GM18873 (cell line): ENCODE measurements at regions not wholly inside any gene's neighbourhood (a gene's known extent, or its start where the extent isn't known, plus 50 kb on each side); places are given as distances from the start of the nearest gene placed in this dataset.

Experiments used
- ATAC-seq: cut with Tn5 transposase; IDR thresholded peaks from one replicate; pipeline ENCODE4 v1.9.1; 2021; ENCODE audit warnings: mild to moderate bottlenecking, moderate library complexity, moderate number of reproducible peaks; ENCODE audit not compliant: unreplicated experiment, low FRiP score

DNA sequence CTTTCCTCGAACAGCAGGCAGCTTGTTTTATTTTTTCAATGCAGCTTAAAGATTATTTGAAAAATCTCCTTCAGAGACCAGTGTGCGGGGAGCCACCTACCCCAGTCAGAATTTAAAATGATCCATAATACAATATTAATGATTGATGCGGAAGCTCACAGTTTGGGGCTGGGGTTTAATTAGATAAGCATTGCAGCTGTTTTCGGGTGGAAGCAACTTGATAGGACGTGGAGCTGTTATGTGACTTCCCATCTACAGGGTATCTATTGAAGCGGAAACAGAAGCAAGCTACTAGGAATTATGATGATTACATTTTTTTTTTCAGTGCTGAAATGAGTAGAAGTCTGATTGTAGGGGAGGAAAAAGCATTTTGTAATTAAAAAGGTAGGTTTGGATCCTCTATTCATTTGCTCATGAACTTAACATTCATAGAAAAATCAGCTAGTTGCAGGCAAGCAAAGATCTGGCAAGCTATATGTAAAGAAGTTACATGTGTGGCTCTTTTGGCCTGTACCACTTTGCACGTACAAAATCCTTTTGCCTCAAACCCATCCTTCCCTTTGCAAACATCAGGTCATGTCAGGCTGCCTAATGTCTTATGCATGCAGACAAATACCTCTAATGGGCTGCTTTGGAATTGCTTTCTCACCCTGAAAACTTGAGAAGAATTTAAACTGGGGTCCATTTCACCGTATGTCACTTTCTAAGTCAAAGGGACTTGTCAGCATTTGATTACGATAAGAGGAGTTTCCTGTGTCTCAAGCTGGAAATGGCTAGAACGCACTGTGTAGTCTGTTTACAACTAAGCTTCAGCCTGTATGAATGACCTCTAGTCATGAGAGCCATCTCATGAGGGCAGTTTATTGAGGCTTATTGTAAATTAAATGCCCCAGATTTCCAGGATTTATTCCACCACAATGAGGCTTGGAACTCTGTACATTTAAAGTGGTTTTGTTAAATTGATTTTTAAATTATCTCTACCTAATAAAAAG is 267.1 kb upstream of the TMTC4 start:
- no peak for ATAC-seq

DNA sequence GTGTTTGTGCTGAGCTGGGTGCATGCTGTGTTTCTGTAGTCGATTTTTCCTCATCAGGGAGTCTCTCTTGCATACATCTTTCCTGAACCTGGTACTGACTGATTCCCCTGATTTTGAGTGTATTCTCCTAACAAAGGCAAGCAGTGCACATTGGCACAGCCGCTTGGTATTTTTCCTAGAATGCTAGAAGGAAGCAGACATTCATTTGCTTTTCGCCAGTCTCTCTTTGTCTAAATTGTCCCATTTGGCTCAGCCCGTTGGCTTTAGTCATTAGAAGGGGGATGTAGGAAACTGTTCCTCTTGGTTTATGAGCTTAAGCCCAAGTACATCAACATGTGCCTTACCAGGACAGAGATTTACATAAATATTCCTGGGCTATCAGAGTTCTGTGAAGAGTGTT is 266.1 kb upstream of the TMTC4 start:
- ATAC-seq = no peak

DNA sequence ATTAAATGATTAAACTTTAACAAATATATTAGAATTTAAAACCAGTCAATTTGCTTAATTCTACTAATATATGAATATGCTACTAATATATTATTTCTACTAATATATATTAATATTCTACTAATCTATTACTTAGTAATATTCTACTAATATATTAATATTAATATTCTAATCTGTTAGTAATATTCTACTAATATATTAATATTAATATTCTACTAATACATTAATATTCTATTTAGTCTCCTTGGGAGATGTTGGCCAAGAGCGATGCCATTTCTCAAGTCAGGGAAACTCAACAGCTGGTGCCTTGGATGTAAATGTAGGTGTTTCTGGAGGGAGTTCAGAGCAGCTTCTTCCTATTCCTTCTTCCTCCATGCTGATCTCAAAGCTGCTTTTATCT is 259.2 kb upstream of the TMTC4 start:
- ATAC-seq = no peak

DNA sequence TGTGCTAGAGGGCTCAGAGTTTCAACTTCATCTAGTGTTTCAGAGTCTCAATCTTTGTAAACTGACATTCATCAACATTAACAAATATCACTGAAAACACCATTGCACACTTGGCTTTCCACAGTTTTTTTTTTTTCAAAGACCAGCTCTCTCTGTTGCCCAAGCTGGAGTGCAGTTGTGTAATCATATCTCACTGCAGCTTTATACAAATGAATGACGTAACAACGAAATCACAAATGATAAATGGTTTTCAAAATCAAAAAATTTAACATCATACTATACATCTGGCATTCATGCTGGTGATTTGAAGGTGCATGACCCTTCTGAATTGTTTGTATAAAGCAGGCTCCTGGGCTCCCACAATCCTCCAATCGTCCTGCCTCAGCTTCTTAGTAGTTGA is 248.0 kb upstream of the TMTC4 start:
- ATAC-seq = no peak

DNA sequence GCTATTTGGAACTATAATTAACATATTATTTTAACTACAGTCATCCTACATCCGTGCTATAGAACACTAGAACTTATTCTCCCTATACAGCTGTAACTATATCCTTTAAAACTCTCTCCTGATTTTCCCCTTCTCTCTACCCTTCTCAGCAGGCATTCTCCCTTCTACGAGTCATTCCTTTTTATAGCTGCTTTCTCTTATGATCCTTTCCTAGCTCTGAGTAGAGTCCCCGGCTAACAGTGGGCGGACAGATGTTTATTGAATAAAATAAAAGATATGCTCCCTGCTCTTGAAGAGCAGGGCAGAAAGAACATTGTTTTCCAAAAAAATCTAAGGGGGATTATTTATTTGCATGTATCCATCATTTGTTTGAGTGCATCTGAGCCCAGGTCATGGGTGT is 246.5 kb upstream of the TMTC4 start:
- ATAC-seq = no peak

DNA sequence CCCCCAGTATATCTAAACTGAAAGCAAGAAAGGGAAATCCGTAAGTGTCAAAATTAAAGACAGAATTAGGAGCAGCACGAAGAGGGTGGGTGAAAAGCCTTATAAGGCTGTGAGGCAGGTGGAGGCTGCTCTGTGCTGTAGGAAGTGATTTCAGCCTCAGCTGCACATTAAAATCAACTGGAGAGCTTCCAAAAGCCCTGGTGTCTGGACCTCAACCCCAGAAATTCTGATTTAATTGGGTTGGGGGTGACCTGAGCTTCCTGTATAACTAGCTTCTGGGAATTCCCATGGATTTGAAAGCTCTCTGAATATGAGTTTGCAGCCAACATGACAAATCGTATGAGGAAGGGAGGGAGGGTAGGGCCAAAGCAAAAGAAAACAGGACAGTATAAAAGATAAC is 242.4 kb upstream of the TMTC4 start:
- ATAC-seq = no peak

DNA sequence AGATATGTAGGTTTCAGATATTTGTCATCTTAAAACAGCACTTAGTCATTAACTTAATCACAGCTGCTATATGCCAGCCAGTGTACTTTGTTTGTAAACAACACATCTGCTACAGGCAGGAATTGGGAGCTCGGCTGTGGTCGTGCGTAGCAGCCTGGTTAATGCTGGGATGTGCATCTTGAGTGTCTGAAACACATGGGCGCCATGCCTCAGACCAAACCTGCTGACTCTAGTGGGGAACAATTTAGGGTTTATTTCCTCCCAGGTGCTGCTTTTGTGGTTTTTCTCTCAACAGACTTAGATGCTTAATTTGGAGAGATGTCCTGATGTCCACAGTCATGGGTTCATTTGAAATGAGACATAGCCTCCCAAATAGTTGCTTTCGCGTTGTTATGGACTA is 238.5 kb upstream of the TMTC4 start:
- no peak for ATAC-seq

DNA sequence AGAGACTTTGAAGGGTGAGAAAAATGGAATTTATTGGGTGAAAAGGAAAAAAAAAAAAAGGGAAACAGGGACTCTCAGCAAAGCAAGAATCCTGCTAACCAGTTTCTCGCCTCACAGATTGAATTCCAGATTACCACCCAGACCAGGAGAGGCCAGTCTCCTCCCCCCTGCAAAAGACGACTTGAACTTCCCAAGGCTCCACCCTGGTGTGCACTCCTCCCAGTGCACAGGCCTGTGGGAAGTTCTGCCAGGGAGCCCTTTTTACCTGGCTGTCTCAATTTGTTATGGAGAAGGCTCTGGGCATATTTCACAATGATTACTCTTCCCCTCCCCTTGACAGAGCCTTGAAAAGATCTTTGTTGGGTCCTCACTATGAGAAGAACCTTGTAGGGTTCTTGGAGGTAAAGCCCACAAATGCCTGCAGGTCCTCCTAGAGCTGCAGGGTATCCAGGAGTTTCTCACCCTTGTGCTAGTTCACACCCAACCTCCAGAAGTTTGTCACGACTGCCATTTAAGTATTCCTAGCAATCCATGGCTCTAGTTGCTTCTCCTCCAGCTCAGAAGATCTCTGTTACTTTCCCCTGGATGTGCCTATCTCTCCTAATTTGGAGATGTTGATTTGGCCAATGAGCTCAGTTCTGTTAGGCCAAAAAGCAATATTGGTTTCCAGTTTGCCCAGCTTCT is 229.8 kb upstream of the TMTC4 start:
- ATAC-seq = no peak

DNA sequence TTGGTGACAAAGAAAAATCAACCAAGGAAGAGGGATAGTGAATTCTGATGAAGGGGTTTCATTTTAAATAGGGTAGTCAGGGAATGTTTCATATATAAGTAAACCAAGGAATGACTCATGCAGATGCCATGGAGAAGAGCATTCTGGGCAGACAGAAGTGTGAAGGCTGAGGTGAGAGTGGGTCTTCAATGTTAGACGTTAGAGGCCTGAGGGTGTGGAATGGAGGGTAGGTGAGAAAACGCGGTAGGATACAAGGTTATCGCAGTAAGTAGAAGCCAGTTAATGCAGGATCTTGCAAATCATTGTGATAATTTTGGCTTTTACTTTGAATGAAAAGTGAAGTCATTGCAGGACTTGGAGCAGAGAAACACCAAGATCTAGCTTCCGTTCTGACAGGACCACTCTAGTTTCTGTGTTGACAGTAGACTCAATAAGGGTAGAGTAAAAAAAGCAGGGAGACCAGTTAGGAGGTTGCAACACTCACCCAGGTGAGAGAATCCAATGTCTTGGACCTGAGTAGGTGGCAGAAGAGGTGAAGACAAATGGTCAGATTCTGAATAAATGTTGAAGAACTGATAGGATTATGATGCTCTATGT is 225.2 kb upstream of the TMTC4 start:
- no peak for ATAC-seq

DNA sequence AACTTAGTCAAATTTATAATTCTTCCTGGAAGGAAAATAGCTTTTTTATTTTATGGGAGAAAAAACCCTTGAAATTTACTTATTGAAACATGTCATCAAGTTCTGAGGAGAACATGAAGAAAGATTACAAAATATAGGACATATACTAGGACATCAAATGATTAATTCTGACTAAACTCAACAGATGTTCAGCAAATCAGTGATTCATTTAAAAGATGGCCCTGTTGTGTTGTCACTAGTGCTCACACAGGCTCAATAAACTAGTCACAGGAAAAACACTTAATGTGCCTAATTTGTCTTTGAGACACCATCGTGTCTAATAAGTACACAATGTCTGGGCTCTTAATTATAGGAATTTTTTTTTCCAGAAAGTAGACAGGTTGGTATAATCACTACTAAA is 223.8 kb upstream of the TMTC4 start:
- ATAC-seq = no peak

DNA sequence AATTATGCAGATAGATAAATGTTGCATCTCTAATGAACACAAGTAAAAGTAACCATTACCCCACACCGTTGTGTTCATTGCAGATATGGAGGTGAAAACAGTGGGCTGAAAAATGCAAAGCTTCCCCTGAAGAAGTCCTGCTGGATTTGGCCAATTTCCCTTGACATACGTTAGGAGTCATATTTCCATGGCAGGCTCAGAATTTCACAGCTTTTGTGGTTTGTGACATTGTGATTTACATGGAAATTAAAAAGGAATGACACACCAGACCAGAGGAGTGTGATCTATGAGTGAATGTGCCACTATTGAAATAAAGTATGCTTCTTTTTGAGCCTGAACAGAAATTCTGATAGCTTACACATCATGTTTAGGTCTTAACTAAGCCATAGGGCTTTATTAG is 221.1 kb upstream of the TMTC4 start:
- ATAC-seq = no peak

DNA sequence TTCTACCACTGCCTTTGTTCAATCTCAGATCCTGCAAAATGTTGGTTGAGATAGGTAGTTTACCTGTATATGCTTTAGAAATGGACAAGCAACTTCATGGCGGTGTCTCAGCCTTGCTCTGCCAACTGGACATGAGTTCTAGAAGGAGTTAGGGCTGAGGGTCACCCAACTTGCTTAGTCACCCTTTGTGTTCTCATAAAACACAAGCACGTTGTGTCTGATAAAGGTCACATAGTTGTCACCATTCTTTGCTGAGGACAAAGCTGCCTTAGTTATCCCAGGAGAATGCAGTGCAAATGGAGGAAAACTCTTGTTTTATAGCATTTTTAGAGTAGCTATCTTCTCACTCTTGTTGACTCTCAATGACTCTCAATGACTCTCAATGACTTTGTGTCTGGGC is 218.4 kb upstream of the TMTC4 start:
- ATAC-seq = no peak

DNA sequence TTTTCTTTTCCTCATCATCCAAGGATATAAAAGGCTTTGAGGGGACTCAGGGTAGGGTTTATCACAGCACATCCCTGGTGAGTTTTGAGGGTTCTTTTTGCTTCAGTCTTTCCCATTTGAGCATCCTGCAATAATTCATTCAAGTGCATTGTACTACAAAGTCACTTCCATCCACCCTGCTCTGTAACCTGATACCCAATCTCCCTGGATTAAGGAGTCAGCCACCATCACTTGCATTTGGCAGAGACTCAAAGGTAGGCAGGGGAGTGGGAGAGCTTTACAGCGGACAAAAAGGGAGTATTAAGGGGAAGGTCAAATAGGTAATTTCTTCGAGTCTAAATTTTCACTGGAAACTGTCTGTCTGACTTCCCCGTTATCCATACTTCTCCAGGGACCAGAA is 216.1 kb upstream of the TMTC4 start:
- no peak for ATAC-seq

DNA sequence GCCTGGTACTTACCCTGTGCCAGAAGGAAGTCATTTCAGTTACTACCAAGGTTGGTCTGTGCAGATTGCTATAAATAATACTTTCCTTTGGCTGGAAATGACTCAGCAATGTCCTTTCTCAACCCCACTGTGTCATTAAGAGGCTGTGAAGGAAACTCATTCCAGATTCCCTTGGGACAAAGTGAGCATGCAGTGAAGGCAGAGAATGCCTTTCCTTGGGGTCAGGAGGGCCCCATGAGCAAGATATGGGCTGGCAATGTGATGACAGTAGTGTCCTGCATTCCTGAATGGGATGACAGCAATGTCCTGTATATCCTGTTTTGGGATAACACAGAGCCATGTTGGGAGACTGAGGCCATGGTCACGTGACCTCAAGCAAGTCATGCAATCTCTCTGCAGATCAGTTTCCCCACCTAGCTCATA is 213.1 kb upstream of the TMTC4 start:
- no peak for ATAC-seq

DNA sequence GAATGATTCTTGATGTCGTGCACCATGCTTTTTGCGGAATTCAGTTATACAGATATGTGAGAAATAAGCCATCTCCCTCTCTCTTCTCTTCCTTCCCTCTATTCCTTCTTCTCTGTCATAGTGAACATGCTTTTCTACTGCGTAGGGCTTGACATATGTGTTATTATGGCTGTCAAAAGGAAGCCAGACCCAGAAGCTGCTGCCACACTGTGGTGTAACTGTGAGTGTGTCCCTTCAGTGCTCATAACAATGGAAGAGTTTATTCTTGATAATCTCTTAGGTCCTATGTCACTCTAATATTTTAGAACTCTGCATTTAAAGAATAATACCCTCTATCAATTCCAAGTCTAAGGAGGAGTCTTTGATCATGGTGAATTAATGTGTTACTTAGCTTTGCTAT is 208.9 kb upstream of the TMTC4 start:
- no peak for ATAC-seq

DNA sequence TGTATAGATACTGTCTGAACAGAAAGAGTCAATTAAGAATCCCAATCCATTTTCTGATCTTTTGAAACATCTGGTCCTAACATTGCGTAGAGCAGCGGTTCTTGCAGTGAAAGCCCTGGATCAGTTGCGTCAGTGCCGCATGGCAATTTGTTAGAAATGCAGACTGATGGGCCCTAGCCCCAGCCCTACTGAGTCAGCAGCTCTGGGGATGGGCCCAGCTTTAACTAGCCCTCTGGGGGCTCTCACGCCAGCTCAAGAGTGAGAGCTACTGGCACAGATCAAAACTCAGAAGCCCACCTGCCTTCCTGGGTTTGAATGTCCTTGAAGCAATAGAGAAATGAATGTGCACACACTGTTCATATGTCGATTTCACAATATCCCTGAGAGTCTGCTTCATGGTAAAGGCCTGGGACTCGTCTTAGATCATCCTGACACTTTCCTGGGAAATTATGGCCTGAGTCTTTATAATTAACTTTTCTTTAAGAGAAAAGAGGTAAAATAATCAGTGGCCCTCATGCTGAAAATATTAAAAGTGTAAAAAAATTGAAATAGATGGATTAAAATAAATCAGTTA is 206.8 kb upstream of the TMTC4 start:
- ATAC-seq = no peak

DNA sequence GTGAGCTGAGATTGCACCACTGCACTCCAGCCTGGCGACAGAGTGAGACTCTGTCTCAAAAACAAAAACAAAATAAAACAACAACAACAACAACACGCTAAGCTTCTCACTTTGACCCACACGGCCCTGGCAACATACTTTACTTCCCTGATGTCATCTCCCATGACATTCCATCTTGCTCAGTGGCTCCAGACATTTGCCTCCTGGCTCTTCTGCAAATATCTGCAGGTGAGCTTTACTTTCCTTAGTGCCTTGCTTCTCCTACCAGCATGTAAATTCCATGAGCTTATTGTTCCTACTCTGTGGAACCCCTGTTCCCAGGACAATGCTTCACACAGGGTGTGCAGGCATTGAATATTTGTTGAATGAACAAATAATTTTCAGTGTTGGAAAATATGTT is 205.6 kb upstream of the TMTC4 start:
- no peak for ATAC-seq

DNA sequence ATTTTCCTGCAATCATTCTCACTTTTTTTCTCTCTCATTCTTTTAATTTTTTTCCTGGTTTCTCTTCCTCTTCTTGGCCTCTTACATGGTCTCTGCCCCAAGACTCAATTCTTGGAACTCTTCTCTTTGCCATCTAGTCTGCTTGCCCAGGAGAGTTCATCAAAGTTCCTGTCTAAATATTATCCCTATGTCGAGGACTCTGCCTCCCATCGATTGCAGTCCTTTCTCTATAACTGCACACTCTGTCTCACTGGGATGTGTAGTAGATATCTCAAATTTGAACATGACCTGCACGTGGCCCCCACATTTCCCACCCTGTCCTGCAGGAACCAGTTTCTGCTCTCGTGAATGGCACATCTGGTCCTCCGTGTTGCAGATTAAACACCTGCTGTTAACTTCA is 204.7 kb upstream of the TMTC4 start:
- ATAC-seq = no peak

DNA sequence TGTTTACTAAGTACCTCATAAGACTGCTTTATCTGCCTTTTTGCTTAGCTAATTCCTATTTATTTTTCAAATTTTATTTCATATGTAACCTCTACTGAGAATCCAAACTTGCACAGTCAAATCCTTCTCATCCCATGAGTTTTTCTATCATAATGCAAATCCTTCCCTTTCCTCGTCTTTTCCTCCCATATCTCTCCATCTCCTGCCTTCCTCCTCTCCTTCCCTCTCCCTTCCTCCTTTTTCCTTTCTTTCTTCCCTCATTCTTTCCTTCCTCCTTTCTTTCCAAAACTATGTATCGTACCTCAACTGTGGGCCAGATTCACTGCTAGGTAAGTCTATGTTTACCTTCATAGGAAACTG is 201.4 kb upstream of the TMTC4 start:
- ATAC-seq = no peak

DNA sequence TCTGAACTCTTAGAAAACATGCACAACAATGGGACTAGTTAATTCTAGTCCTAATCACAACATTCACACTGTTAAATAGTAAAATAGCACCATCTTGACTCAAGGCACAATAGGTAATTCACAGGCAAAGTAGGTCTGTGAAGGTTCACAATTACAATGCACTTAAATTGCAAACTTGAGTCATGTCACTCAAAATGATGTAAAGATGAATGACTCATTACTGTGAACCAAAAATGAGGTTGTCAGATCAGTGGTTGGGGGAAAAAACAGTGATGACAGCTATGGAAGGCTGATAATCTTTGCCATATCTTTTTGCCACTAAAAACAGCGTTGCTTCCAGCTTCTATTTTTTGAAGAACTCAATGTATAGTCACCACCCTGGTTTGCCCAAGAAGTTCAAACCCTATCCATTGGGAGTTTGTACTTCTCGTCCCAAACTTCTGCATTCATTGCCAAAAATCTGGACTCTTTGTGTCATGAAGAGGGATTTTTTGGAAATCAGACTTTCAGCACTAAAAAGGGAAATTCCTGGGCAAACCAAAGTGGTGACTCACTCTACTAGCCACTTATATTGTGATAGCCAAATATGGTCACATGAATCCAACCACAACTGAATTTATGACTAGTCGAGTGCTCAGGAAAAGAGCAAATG is 200.9 kb upstream of the TMTC4 start:
- ATAC-seq = peak; percentile 49

DNA sequence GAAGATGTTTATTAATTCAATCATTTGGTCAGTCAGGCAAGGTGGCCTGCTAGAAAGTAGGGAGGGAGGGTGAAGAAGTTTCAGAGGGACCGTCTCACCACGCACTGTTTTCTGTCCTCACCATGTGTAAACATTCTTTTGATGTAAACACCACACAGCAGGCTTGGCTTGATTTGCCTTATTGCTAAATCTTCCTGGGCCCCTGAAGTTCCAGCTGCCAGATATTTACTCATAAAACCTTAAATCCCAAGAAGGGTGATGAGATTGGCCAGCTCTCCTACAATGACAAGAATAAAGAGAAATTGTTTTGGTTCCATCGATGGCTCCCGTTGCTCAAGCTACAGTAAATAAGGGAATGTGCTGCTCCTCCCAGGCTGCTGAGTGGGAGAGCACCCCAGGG is 198.2 kb upstream of the TMTC4 start:
- ATAC-seq = no peak
